ENCODE measurements at regions not wholly inside any gene's neighbourhood (a gene's known extent, or its start where the extent isn't known, plus 50 kb on each side); places are given as distances from the start of the nearest gene placed in this dataset.

DNA sequence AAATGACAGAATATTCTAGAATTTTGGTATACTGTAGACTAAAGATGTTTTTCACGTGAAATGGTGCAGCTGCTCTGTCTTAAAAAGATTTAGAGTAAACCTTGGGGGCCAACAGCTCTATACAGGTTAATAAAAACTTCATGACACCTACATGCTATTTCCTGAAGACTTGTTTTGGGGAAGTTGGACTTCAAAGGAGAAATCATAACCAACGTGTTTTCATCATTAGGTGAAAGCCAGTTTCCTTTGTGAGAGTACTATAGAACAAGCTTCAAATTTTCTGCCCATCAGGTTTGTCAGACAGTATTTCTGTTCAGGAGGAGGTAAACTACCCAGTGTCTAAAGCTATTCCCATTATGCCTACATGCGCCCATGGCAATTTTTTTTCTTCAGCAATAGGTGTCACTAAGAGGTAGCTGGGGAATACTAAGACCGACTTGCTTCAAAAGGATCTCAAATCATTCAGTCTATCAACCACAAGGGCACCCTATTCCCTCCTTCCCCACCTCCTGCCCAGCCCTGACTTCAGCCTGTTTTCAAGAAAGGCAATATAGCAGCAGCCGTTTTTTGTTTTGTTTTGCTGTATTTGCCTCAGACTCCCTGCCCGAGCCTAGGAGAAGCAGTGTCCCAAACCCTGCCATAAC lies 237.3 kb upstream of the SP8 start:
- TF ChIP-seq, protein P1, sequence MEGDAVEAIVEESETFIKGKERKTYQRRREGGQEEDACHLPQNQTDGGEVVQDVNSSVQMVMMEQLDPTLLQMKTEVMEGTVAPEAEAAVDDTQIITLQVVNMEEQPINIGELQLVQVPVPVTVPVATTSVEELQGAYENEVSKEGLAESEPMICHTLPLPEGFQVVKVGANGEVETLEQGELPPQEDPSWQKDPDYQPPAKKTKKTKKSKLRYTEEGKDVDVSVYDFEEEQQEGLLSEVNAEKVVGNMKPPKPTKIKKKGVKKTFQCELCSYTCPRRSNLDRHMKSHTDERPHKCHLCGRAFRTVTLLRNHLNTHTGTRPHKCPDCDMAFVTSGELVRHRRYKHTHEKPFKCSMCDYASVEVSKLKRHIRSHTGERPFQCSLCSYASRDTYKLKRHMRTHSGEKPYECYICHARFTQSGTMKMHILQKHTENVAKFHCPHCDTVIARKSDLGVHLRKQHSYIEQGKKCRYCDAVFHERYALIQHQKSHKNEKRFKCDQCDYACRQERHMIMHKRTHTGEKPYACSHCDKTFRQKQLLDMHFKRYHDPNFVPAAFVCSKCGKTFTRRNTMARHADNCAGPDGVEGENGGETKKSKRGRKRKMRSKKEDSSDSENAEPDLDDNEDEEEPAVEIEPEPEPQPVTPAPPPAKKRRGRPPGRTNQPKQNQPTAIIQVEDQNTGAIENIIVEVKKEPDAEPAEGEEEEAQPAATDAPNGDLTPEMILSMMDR (IDR thresholded peaks at IDR 0.05), result no peak
- TF ChIP-seq POLR2A (IDR thresholded peaks at IDR 0.05), result no peak
- no peak for TF ChIP-seq POLR2AphosphoS5 (IDR thresholded peaks at IDR 0.05; ENCODE audit: insufficient read depth in 1 of 2, low read depth in 1 of 2)
